UCSD-AML1 (cell line): ENCODE measurements at regions not wholly inside any gene's neighbourhood (a gene's known extent, or its start where the extent isn't known, plus 50 kb on each side); places are given as distances from the start of the nearest gene placed in this dataset.
A peak's percentile ranks its signal among the peaks of the same experiment; 100 is the strongest.
"Not testable (repeated sequence)": the region's sequence is repeated elsewhere in the genome, so short reads cannot be mapped to it uniquely, and the experiment has no call there.

Experiments used
- DNase-seq: peaks from one replicate; lab custom pipeline; 2025; ENCODE audit not compliant: unreplicated experiment; lab: John Stamatoyannopoulos, UW

DNA sequence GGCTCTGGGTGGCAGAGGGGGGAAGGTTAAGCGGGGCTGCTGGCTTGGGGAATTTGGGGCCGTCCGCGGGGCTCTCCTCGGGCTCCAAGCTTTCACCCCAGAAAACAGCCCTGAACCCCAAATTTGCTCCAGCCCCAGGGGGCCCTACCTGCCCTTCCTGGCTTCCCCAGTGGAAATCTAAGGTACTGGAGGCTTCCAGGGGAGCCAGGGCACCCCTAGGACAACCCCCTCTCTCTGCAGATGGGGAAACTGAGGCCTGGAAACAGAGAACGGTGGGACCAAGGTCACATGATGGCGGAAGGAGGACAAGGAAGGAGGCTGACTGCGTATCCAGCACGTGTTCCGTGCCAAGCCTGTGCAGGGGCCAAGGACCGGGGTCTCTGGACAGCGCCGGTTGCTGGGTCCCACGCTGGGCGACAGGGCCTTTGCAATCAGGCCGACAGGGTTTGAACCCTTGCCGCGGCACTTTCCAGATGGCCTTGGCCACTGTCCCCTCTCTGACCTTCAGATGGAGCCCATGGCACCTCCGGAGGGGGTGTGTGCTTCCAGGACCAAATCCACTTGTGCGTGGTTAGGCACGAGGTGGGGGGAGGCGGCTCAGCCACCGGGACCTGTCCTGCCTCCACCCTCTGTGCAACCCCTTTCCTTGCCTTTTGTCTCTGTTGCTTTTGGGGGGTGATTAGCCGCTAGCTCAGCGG is 183.1 kb downstream of the C9orf50 start:
- DNase-seq, result no peak

- peak; percentile 55 for DNase-seq
Observed at GRCh38 chr9:129436751-129437625, 183.9 kb downstream of the C9orf50 start.

GRCh38 chr9:129435988-129436717 is 184.7 kb downstream of the C9orf50 start:
- no peak for DNase-seq

DNA sequence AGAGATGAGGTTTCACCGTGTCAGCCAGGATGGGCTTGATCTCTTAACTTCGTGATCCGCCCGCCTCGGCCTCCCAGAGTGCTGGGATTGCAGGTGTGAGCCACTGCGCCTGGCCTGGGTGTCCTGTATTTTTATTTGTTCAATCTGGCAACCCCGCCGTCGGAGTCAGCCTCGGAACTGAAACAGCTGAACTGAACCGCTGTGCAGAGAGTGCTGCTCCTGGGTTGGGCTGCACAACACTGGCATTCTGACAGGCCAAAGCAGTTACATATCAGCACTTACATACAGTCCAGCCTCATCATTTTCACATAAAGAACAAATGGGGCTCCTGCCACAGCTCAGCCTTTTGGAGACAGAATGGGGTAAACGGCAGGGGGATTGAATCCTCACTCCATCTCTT is 185.6 kb downstream of the C9orf50 start:
- no peak for DNase-seq

GRCh38 chr9:129434187-129434586 is 186.7 kb downstream of the C9orf50 start:
- DNase-seq, result no peak

DNA sequence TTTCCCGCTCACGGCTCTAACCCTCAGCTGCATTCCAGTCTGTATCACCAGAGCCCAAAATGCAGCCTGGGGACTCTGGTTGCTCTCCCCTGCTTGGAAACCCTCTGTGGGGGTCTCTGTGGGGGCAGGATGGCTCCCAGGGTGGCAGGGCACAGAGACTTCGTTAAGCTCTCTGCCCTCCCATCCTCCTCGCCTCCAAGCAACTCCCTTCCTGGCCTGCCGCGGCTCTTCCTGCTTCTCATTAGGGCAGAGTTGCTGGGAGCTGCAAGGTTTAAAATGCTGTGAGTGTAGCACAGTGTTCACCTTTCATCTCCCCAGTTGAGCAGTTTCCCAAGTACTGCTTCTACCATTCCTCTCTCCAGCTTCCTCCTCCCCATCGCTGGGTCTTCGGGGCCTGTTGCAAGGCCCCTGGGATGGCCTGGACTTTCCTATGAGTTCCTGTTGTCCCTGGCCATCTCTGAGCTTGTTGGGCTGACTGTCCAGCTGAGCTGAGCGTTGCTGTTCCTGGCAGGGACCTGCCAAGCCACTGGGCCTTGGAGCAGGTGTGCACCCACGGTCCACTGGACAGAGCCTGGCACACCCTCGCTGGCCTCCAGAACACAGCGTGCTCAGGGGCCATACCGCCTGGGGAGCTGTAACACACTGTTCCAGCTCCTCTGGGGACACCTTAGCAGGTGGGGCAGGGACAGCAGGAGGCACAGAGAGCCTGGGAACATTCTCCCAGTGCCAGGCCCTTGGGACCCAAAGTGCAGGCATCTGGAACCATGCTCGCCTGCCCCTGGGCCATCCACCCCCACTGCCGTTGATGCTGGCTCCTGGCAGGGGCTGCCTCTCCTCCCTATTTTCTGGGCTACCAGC is 188.4 kb downstream of the C9orf50 start:
- peak; percentile 37 for DNase-seq

- DNase-seq, result no peak
Observed at GRCh38 chr9:129430940-129431643, 189.8 kb downstream of the C9orf50 start.

- no peak for DNase-seq
Observed at GRCh38 chr9:129428864-129429577, 191.9 kb downstream of the C9orf50 start.

GRCh38 chr9:129427149-129427548 is 193.8 kb downstream of the C9orf50 start:
- DNase-seq, result no peak

- not testable (repeated sequence) for DNase-seq
Observed at GRCh38 chr9:129423755-129424154, 197.1 kb downstream of the C9orf50 start.

GRCh38 chr9:129423216-129423615 is 197.7 kb downstream of the C9orf50 start:
- DNase-seq, result no peak

GRCh38 chr9:129422843-129423192 is 198.1 kb downstream of the C9orf50 start:
- DNase-seq, result peak; percentile 79

GRCh38 chr9:129422032-129422842 is 198.7 kb downstream of the C9orf50 start:
- no peak for DNase-seq

DNA sequence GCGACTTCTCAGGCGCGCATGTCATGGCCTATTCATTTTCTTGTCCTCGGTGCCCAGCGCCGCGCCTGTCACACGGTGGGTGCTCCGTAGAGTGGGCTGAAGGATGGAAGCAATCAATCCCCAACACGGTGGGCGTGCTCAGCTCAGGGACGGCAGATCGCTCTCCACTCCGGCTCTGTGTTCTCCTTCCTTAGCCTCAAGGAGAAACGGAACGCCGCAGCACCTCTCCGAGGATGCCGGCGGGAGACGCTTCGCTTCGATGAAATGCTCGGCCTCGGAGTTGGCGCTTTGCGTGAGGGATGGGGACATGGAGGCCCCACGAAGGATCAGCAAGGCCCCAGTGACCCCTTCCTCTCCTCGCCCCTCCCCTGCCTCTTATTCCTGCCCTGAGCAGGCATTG is 199.5 kb downstream of the C9orf50 start:
- DNase-seq, result no peak

GRCh38 chr9:129420721-129421120 is 200.2 kb downstream of the C9orf50 start:
- DNase-seq, result no peak

DNA sequence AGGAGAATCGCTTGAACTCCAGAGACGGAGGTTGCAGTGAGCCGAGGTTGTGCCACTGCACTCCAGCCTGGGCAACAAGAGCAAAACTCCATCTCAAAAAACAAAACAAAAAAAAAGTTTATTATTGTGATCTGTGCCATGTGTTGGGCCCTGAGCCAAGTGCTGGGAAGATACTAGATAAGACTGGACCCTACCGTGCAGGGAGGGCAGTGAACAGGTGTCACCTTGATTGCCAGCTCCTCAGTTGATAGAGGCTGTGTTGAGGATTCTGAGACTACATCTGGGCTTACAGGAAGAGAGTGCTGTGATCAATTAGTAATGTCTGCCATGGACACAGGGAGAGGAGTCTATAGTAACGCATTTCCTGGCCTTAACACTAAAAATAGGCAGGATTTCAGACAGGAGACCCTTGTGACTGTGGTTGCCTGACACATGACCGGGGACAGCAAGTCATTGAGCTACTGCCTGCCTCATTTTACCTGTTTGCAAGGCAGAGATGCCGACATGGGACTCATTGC is 201.5 kb downstream of the C9orf50 start:
- DNase-seq, result no peak

- no peak for DNase-seq
Observed at GRCh38 chr9:129418451-129418850, 202.4 kb downstream of the C9orf50 start.

DNA sequence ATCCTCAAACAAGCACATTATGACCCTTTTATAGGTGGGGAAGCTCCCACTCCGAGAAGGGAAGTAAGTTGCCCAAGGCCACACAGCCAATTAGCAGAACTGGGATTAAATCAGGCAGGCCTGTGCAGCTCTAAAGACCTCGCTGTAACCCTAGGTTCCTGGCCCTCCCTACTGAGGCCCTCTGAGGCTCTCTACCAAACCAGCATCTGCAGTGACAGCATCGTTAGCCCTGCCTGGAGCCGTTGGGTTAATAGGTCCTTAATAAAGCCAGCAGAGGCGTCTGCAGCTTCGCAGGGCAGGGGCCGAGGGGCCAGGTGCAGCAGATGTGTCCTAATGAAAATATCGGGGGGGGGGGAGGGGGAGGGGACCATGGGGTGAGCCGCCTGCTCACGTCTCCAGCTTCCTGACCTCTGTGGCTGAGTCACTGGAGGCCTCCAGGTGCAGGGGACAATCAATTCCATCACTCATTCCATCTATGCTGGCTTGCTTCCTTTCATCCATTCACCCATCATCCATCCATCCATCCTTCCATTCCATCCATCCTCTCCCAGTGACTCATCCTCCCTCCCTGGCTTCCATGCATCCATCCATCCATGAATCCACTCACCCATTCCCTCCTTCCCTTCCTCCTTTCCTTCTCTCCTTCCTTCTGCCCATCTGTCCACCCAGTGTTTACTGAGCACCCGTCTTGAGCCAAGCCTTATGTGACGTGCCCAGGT is 203.9 kb downstream of the C9orf50 start:
- DNase-seq, result no peak
